ENCODE measurements at regions not wholly inside any gene's neighbourhood (a gene's known extent, or its start where the extent isn't known, plus 50 kb on each side); places are given as distances from the start of the nearest gene placed in this dataset.

DNA sequence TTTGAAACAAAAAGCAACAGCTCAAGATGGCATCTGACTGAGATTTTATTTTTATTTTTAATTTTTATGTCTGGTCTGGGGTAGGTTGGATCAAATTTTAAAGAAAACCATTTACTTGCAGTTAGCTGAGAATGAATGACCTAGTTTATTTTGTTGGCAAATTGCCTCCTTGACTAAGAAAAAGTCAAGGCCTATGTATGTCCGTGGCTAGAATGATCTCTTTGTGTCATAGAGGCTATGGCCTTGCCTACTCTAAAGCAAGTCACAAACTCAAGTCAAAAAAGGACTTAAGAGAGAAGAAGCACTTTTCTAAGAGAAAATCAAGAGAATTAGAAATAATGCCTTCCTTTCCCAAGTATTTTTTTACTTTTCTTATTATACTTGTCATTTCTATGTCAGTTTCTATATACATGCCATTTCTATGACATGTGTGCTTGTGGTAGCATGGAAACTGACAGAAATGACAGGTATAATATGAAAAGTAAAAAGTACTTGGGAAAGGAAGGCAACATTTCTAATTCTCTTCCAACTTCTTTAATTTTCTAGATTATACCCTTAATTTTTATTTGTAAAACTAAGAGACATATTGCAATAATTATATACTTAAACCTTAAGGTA lies 136.7 kb downstream of the CENPF start:
- Histone ChIP-seq H3K9me3 (ENCODE audit: low read length) (no peaks in the 10 kb centered on the region), H3K27ac (ENCODE audit: low read length) (no peak overlapping the region), H3K4me3 (ENCODE audit: low read length) (no peak overlapping the region), H3K27me3 (ENCODE audit: low read length) (no peaks in the 10 kb centered on the region), H3K4me1 (ENCODE audit: insufficient read depth, low read length) (peaks cover 9% of the 10 kb centered on the region; the same call in 1 of the 2 replicates), H3K4me2 (ENCODE audit: low read length) (no peak overlapping the region), H4K20me1 (ENCODE audit: low read length) (no peaks in the 10 kb centered on the region), H2AFZ (ENCODE audit: low read length) (no peak overlapping the region), H3K36me3 (ENCODE audit: low read depth, low read length) (no peaks in the 10 kb centered on the region), H3K9ac (ENCODE audit: low read length) (no peak overlapping the region), H3F3A (ENCODE audit: low read length, unreplicated experiment) (no peaks in the 10 kb centered on the region), H3K79me2 (ENCODE audit: low read length) (no peaks in the 10 kb centered on the region), H3K9me2 (replicated peaks; ENCODE audit: low read length) (no peaks in the 10 kb centered on the region)
- DNase-seq (no peak), ATAC-seq (no peak; the same call in 1 of the 2 replicates)
- ChIA-PET POLR2A (ENCODE audit: unreplicated experiment) (no interaction called here), CTCF (no interaction called here)
- TF ChIP-seq EZH2 (IDR thresholded peaks at IDR 0.05; ENCODE audit: low read length, unreplicated experiment) = no peak
- TF ChIP-seq, protein P1, sequence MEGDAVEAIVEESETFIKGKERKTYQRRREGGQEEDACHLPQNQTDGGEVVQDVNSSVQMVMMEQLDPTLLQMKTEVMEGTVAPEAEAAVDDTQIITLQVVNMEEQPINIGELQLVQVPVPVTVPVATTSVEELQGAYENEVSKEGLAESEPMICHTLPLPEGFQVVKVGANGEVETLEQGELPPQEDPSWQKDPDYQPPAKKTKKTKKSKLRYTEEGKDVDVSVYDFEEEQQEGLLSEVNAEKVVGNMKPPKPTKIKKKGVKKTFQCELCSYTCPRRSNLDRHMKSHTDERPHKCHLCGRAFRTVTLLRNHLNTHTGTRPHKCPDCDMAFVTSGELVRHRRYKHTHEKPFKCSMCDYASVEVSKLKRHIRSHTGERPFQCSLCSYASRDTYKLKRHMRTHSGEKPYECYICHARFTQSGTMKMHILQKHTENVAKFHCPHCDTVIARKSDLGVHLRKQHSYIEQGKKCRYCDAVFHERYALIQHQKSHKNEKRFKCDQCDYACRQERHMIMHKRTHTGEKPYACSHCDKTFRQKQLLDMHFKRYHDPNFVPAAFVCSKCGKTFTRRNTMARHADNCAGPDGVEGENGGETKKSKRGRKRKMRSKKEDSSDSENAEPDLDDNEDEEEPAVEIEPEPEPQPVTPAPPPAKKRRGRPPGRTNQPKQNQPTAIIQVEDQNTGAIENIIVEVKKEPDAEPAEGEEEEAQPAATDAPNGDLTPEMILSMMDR (conservative IDR thresholded peaks at IDR 0.05; ENCODE audit: low read depth, low read length) = no peak
- no peak for TF ChIP-seq EZH2phosphoT487 (IDR thresholded peaks at IDR 0.05; ENCODE audit: borderline replicate concordance, low read length)
- BruUV-seq (replicated peaks) = no TSS peak
- intact Hi-C loops (cut with micrococcal nuclease) = loop anchor here (1.0 kb wide), 1 partner anchor 21 kb away; no protein-coding TSS in a partner anchor

- TF ChIP-seq, protein P1 (conservative IDR thresholded peaks at IDR 0.05; ENCODE audit: low read depth, low read length) = no peak
- no peak for TF ChIP-seq EZH2phosphoT487 (IDR thresholded peaks at IDR 0.05; ENCODE audit: borderline replicate concordance, low read length)
- no peak for TF ChIP-seq EZH2 (IDR thresholded peaks at IDR 0.05; ENCODE audit: low read length, unreplicated experiment)
- peak; percentile 43 for DNase-seq
- no peak overlapping the region for H3K4me3 ChIP-seq (ENCODE audit: low read length)
- no peaks in the 10 kb centered on the region for H4K20me1 ChIP-seq (ENCODE audit: low read length)
- no peaks in the 10 kb centered on the region for H3K9me3 ChIP-seq (ENCODE audit: low read length)
- BruUV-seq (replicated peaks) = no TSS peak
- no peaks in the 10 kb centered on the region for H3K9me2 ChIP-seq (replicated peaks; ENCODE audit: low read length)
- ChIA-PET CTCF (no interaction called here), POLR2A (ENCODE audit: unreplicated experiment) (no interaction called here)
- H3K27ac ChIP-seq (ENCODE audit: low read length) = no peak overlapping the region
- H3K36me3 ChIP-seq (ENCODE audit: low read depth, low read length) = no peaks in the 10 kb centered on the region
- no peaks in the 10 kb centered on the region for H3F3A ChIP-seq (ENCODE audit: low read length, unreplicated experiment)
- peak; percentile 96 for ATAC-seq
- no peaks in the 10 kb centered on the region for H3K27me3 ChIP-seq (ENCODE audit: low read length)
- no peaks in the 10 kb centered on the region for H3K79me2 ChIP-seq (ENCODE audit: low read length)
- intact Hi-C loops (cut with micrococcal nuclease) = loop anchor here (1.0 kb wide), 1 partner anchor 22 kb away; no protein-coding TSS in a partner anchor
- H2AFZ ChIP-seq (ENCODE audit: low read length) = no peak overlapping the region
- no peak overlapping the region for H3K4me2 ChIP-seq (ENCODE audit: low read length)
- peaks cover 9% of the 10 kb centered on the region; the same call in 1 of the 2 replicates for H3K4me1 ChIP-seq (ENCODE audit: insufficient read depth, low read length)
- no peak overlapping the region for H3K9ac ChIP-seq (ENCODE audit: low read length)
Measured at GRCh38 chr1:214740471-214740870, 137.5 kb downstream of the CENPF start.

DNA sequence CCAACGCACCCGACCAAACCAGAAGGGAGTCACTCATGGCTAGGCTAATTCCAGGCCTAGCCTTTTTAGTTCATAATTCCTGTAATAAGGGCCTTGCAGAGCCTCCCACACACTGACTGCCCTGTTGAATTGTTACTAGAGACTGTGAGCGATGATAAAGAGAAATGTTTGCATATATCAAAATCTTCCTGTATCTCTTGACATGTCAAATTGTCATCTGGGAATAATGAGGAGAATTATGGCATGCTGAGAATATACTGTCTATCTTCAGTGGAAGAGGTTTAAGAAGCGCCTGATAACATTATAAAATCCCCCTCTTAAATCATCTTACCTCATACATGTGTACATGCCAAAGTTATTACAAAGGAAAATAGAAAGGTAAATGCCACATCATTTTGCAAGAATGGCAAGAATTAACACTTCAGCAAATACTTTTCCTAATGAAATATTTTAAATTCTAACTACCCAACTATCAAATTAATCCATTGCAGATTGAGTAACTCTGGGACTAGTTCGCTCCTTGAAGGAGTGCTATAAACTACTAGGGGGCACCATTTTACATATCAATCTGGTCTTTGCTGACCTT lies 144.1 kb downstream of the CENPF start:
- intact Hi-C loops (cut with micrococcal nuclease) = no loop called here
- Histone ChIP-seq H3K27me3 (ENCODE audit: low read length) (no peaks in the 10 kb centered on the region), H3K27ac (ENCODE audit: low read length) (no peak overlapping the region), H3K36me3 (ENCODE audit: low read depth, low read length) (no peaks in the 10 kb centered on the region), H4K20me1 (ENCODE audit: low read length) (no peaks in the 10 kb centered on the region), H3K9me2 (replicated peaks; ENCODE audit: low read length) (no peaks in the 10 kb centered on the region), H3K4me3 (ENCODE audit: low read length) (no peak overlapping the region), H3K9ac (ENCODE audit: low read length) (no peak overlapping the region), H3F3A (ENCODE audit: low read length, unreplicated experiment) (no peaks in the 10 kb centered on the region), H3K4me1 (ENCODE audit: insufficient read depth, low read length) (peaks cover 6% of the 10 kb centered on the region), H3K9me3 (ENCODE audit: low read length) (no peaks in the 10 kb centered on the region), H3K4me2 (ENCODE audit: low read length) (no peak overlapping the region), H2AFZ (ENCODE audit: low read length) (no peak overlapping the region), H3K79me2 (ENCODE audit: low read length) (no peaks in the 10 kb centered on the region)
- CTCF ChIA-PET = no interaction called here
- TF ChIP-seq, protein P1 (conservative IDR thresholded peaks at IDR 0.05; ENCODE audit: low read depth, low read length) = 0 out of 2 replicates have a peak, but pooled peaks have one; percentile 13
- TF ChIP-seq EZH2 (IDR thresholded peaks at IDR 0.05; ENCODE audit: low read length, unreplicated experiment) = no peak
- peak; percentile 13 for DNase-seq
- POLR2A ChIA-PET (ENCODE audit: unreplicated experiment) = no interaction called here
- ATAC-seq = peak; percentile 57
- BruUV-seq (replicated peaks) = no TSS peak
